Mesendoderm (in vitro differentiated cells): ENCODE measurements at regions not wholly inside any gene's neighbourhood (a gene's known extent, or its start where the extent isn't known, plus 50 kb on each side); places are given as distances from the start of the nearest gene placed in this dataset.

Source experiments
- DNase-seq: peaks from one replicate; pipeline ENCODE4 v3.0.0; 2013
- H2AK5ac ChIP-seq: 2 replicates; pipeline ENCODE4 v1.6.1; 2013; ENCODE audit warnings: low read length, inconsistent platforms
- H2BK120ac ChIP-seq: 2 replicates; pipeline ENCODE4 v1.6.1; 2013; ENCODE audit warnings: low read depth, mild to moderate bottlenecking, low read length, moderate library complexity, mixed read lengths
- H2BK15ac ChIP-seq: replicated peaks from 2 replicates; pipeline ENCODE4 v1.6.1; 2013; ENCODE audit warnings: low read depth, mild to moderate bottlenecking, moderate library complexity
- H2BK5ac ChIP-seq: 2 replicates; pipeline ENCODE4 v1.6.1; 2013; ENCODE audit warnings: low read length, inconsistent platforms
- H3K18ac ChIP-seq: 2 replicates; pipeline ENCODE4 v1.6.1; 2013; ENCODE audit warnings: mild to moderate bottlenecking, low read length, mixed read lengths
- H3K23ac ChIP-seq: one replicate; pipeline ENCODE4 v1.6.1; 2013; ENCODE audit warnings: low read length
- H3K27ac ChIP-seq: 2 replicates; pipeline ENCODE4 v1.5.1; 2013; ENCODE audit warnings: low read depth, mild to moderate bottlenecking, inconsistent platforms, low read length, moderate library complexity
- H3K27me3 ChIP-seq: 2 replicates; pipeline ENCODE4 v1.6.1; 2013; ENCODE audit warnings: low read length, control low read depth, mild to moderate bottlenecking, inconsistent platforms; ENCODE audit not compliant: insufficient read depth, poor library complexity
- H3K36me3 ChIP-seq: 2 replicates; pipeline ENCODE4 v1.6.1; 2013; ENCODE audit warnings: low read length, inconsistent platforms; ENCODE audit not compliant: control insufficient read depth, insufficient read depth
- H3K4ac ChIP-seq: one replicate; pipeline ENCODE4 v1.6.1; 2013; ENCODE audit warnings: low read depth, mild to moderate bottlenecking, low read length, moderate library complexity
- H3K4me1 ChIP-seq: 2 replicates; pipeline ENCODE4 v1.6.1; 2013; ENCODE audit warnings: low read depth, low read length, inconsistent platforms; ENCODE audit not compliant: control insufficient read depth
- H3K4me2 ChIP-seq: 2 replicates; pipeline ENCODE4 v1.6.1; 2013; ENCODE audit warnings: low read length
- H3K4me3 ChIP-seq: 2 replicates; pipeline ENCODE4 v1.5.1; 2013; ENCODE audit warnings: mild to moderate bottlenecking, low read length
- H3K56ac ChIP-seq: one replicate; pipeline ENCODE4 v1.6.1; 2013; ENCODE audit warnings: low read length
- H3K79me1 ChIP-seq: 2 replicates; pipeline ENCODE4 v1.6.1; 2013; ENCODE audit warnings: low read length, inconsistent platforms
- H3K79me2 ChIP-seq: 2 replicates; pipeline ENCODE4 v1.6.1; 2013; ENCODE audit warnings: mild to moderate bottlenecking, low read length; ENCODE audit not compliant: control insufficient read depth, insufficient read depth
- H3K9ac ChIP-seq: 2 replicates; pipeline ENCODE4 v1.6.1; 2013; ENCODE audit warnings: low read length, inconsistent platforms
- H4K5ac ChIP-seq: one replicate; pipeline ENCODE4 v1.6.1; 2013; ENCODE audit warnings: low read length
- H4K8ac ChIP-seq: one replicate; pipeline ENCODE4 v1.6.1; 2013; ENCODE audit warnings: low read depth, mild to moderate bottlenecking, control low read depth, low read length, moderate library complexity
- WGBS: extraction: QIAGEN DNeasy Blood & Tissue Kit; methylation state at CpG from one replicate; pipeline ENCODE4 v1.1.7; 2013; ENCODE audit warnings: low lambda C conversion rate, missing lambda C conversion rate; ENCODE audit not compliant: insufficient coverage; ENCODE audit errors: extremely low coverage; 5-methylcytosine and 5-hydroxymethylcytosine counted together

GRCh38 chr12:82209533-82209932 is 148.7 kb downstream of the CCDC59 start:
- DNase-seq, result no peak

GRCh38 chr12:82207556-82207955 is 150.6 kb downstream of the CCDC59 start:
- DNase-seq, result no peak
- no peaks in the 10 kb centered on the region for H3K27me3 ChIP-seq
- no peaks in the 10 kb centered on the region for H3K79me1 ChIP-seq
- no peak overlapping the region for H3K18ac ChIP-seq
- no peak overlapping the region for H3K4me3 ChIP-seq
- no peak overlapping the region for H2BK5ac ChIP-seq
- H3K4me1 ChIP-seq, result no peaks in the 10 kb centered on the region
- H4K5ac ChIP-seq, result no peak overlapping the region
- no peak overlapping the region for H3K27ac ChIP-seq
- H2BK120ac ChIP-seq, result no peak overlapping the region
- no peak overlapping the region for H3K4me2 ChIP-seq
- no peak overlapping the region for H3K4ac ChIP-seq
- no peak overlapping the region for H2AK5ac ChIP-seq
- H3K36me3 ChIP-seq, result no peaks in the 10 kb centered on the region
- H3K79me2 ChIP-seq, result no peaks in the 10 kb centered on the region
- H3K23ac ChIP-seq, result no peak overlapping the region
- no peak overlapping the region for H4K8ac ChIP-seq
- no peak overlapping the region for H3K56ac ChIP-seq
- H3K9ac ChIP-seq, result no peak overlapping the region
- H2BK15ac ChIP-seq, result no peak overlapping the region

More at GRCh38 chr12:82209533-82209932, 148.7 kb downstream of the CCDC59 start:
- Histone ChIP-seq H3K79me2 (no peaks in the 10 kb centered on the region), H4K8ac (no peak overlapping the region), H3K27ac (no peak overlapping the region), H3K18ac (no peak overlapping the region), H3K27me3 (no peaks in the 10 kb centered on the region), H3K4me3 (no peak overlapping the region), H2AK5ac (no peak overlapping the region), H3K4me2 (no peak overlapping the region), H3K9ac (no peak overlapping the region), H3K79me1 (no peaks in the 10 kb centered on the region), H3K4me1 (no peaks in the 10 kb centered on the region), H4K5ac (no peak overlapping the region), H3K23ac (no peak overlapping the region), H2BK15ac (no peak overlapping the region), H2BK5ac (no peak overlapping the region), H3K4ac (no peak overlapping the region), H2BK120ac (no peak overlapping the region), H3K56ac (no peak overlapping the region), H3K36me3 (no peaks in the 10 kb centered on the region)
- WGBS, result no CpG with 5 or more reads among the region's 9 CpGs

GRCh38 chr12:82203086-82203485 is 155.1 kb downstream of the CCDC59 start:
- Histone ChIP-seq H3K36me3 (no peaks in the 10 kb centered on the region), H3K27me3 (no peaks in the 10 kb centered on the region), H3K4me3 (no peak overlapping the region), H3K18ac (no peak overlapping the region), H2BK5ac (no peak overlapping the region), H3K23ac (no peak overlapping the region), H4K8ac (no peak overlapping the region), H2BK15ac (no peak overlapping the region), H2BK120ac (no peak overlapping the region), H3K79me1 (no peaks in the 10 kb centered on the region), H2AK5ac (no peak overlapping the region), H3K56ac (no peak overlapping the region), H3K4me1 (no peaks in the 10 kb centered on the region), H3K4ac (no peak overlapping the region), H3K79me2 (no peaks in the 10 kb centered on the region), H3K9ac (no peak overlapping the region), H3K27ac (no peak overlapping the region), H3K4me2 (no peak overlapping the region), H4K5ac (no peak overlapping the region)
- DNase-seq, result no peak
- WGBS, result no CpG with 5 or more reads among the region's 4 CpGs

GRCh38 chr12:82187595-82187994 is 170.6 kb downstream of the CCDC59 start:
- no peaks in the 10 kb centered on the region for H3K27me3 ChIP-seq
- H3K79me1 ChIP-seq, result no peaks in the 10 kb centered on the region
- H3K4ac ChIP-seq, result no peak overlapping the region
- H3K56ac ChIP-seq, result no peak overlapping the region
- no peaks in the 10 kb centered on the region for H3K79me2 ChIP-seq
- H3K9ac ChIP-seq, result no peak overlapping the region
- H3K4me1 ChIP-seq, result no peaks in the 10 kb centered on the region
- no peak overlapping the region for H3K4me2 ChIP-seq
- H3K27ac ChIP-seq, result no peak overlapping the region
- no peak overlapping the region for H2AK5ac ChIP-seq
- no peak overlapping the region for H4K5ac ChIP-seq
- no peak overlapping the region for H3K23ac ChIP-seq
- no peak overlapping the region for H2BK120ac ChIP-seq
- no peak overlapping the region for H3K4me3 ChIP-seq
- no peak overlapping the region for H2BK5ac ChIP-seq
- H4K8ac ChIP-seq, result no peak overlapping the region
- no peak for DNase-seq
- no peaks in the 10 kb centered on the region for H3K36me3 ChIP-seq
- no peak overlapping the region for H2BK15ac ChIP-seq
- no CpG with 5 or more reads among the region's 2 CpGs for WGBS
- H3K18ac ChIP-seq, result no peak overlapping the region

GRCh38 chr12:82187011-82187410 is 171.2 kb downstream of the CCDC59 start:
- Histone ChIP-seq H3K27ac (no peak overlapping the region), H3K56ac (no peak overlapping the region), H3K36me3 (no peaks in the 10 kb centered on the region), H2BK120ac (no peak overlapping the region), H3K27me3 (no peaks in the 10 kb centered on the region), H4K5ac (no peak overlapping the region), H3K4me1 (no peaks in the 10 kb centered on the region), H3K18ac (no peak overlapping the region), H3K23ac (no peak overlapping the region), H4K8ac (no peak overlapping the region), H2BK15ac (no peak overlapping the region), H2BK5ac (no peak overlapping the region), H3K4ac (no peak overlapping the region), H3K4me2 (no peak overlapping the region), H2AK5ac (no peak overlapping the region), H3K79me1 (no peaks in the 10 kb centered on the region), H3K79me2 (no peaks in the 10 kb centered on the region), H3K4me3 (no peak overlapping the region), H3K9ac (no peak overlapping the region)
- DNase-seq, result no peak

- no peak overlapping the region for H3K56ac ChIP-seq
- no peak overlapping the region for H2BK5ac ChIP-seq
- H3K18ac ChIP-seq, result no peak overlapping the region
- 100% methylated on average over 1 of the region's 6 CpGs for WGBS
- no peak for DNase-seq
- no peaks in the 10 kb centered on the region for H3K79me2 ChIP-seq
- H4K8ac ChIP-seq, result no peak overlapping the region
- H2BK120ac ChIP-seq, result no peak overlapping the region
- no peak overlapping the region for H3K4me3 ChIP-seq
- no peaks in the 10 kb centered on the region for H3K4me1 ChIP-seq
- no peak overlapping the region for H3K4me2 ChIP-seq
- H2BK15ac ChIP-seq, result no peak overlapping the region
- H3K23ac ChIP-seq, result no peak overlapping the region
- H3K4ac ChIP-seq, result no peak overlapping the region
- no peak overlapping the region for H2AK5ac ChIP-seq
- no peaks in the 10 kb centered on the region for H3K79me1 ChIP-seq
- no peak overlapping the region for H3K9ac ChIP-seq
- no peaks in the 10 kb centered on the region for H3K36me3 ChIP-seq
- no peak overlapping the region for H4K5ac ChIP-seq
- no peak overlapping the region for H3K27ac ChIP-seq
- H3K27me3 ChIP-seq, result no peaks in the 10 kb centered on the region
Observed at GRCh38 chr12:82186282-82186681, 171.9 kb downstream of the CCDC59 start.
